HG03196 (cell line): ENCODE measurements at regions not wholly inside any gene's neighbourhood (a gene's known extent, or its start where the extent isn't known, plus 50 kb on each side); places are given as distances from the start of the nearest gene placed in this dataset.

Experiments used
- ATAC-seq: cut with Tn5 transposase; IDR thresholded peaks from one replicate; pipeline ENCODE4 v1.9.1; 2021; ENCODE audit not compliant: unreplicated experiment

GRCh38 chr5:34501840-34502239 lies 154.3 kb upstream of the RAI14 start:
- ATAC-seq, result no peak

- ATAC-seq, result no peak
Observed at GRCh38 chr5:34502581-34502980, 153.5 kb upstream of the RAI14 start.

GRCh38 chr5:34503379-34504253 lies 152.5 kb upstream of the RAI14 start:
- ATAC-seq, result no peak

GRCh38 chr5:34504967-34505366 lies 151.2 kb upstream of the RAI14 start:
- ATAC-seq, result no peak

- ATAC-seq, result no peak
Observed at GRCh38 chr5:34505731-34506130, 150.4 kb upstream of the RAI14 start.

GRCh38 chr5:34507933-34508332 lies 148.2 kb upstream of the RAI14 start:
- no peak for ATAC-seq

GRCh38 chr5:34509392-34509791 lies 146.7 kb upstream of the RAI14 start:
- ATAC-seq, result no peak

GRCh38 chr5:34510002-34510401 lies 146.1 kb upstream of the RAI14 start:
- no peak for ATAC-seq

- ATAC-seq, result no peak
Observed at GRCh38 chr5:34511063-34511462, 145.1 kb upstream of the RAI14 start.

GRCh38 chr5:34511481-34511880 lies 144.6 kb upstream of the RAI14 start:
- ATAC-seq, result no peak

- no peak for ATAC-seq
Observed at GRCh38 chr5:34511915-34512314, 144.2 kb upstream of the RAI14 start.

GRCh38 chr5:34516166-34516565 lies 140.0 kb upstream of the RAI14 start:
- ATAC-seq, result no peak

- ATAC-seq, result no peak
Observed at GRCh38 chr5:34516686-34517085, 139.4 kb upstream of the RAI14 start.

GRCh38 chr5:34517249-34517648 lies 138.9 kb upstream of the RAI14 start:
- no peak for ATAC-seq

GRCh38 chr5:34519489-34520220 lies 136.5 kb upstream of the RAI14 start:
- ATAC-seq, result no peak

GRCh38 chr5:34521628-34522290 lies 134.4 kb upstream of the RAI14 start:
- ATAC-seq, result no peak

- peak; percentile 78 for ATAC-seq
Observed at GRCh38 chr5:34522599-34523386, 133.3 kb upstream of the RAI14 start.

GRCh38 chr5:34523387-34523726 lies 132.8 kb upstream of the RAI14 start:
- ATAC-seq, result no peak

GRCh38 chr5:34524123-34524522 lies 132.0 kb upstream of the RAI14 start:
- ATAC-seq, result no peak

GRCh38 chr5:34525761-34526160 lies 130.4 kb upstream of the RAI14 start:
- ATAC-seq, result no peak

GRCh38 chr5:34526682-34527305 lies 129.3 kb upstream of the RAI14 start:
- no peak for ATAC-seq
